ENCODE measurements at regions not wholly inside any gene's neighbourhood (a gene's known extent, or its start where the extent isn't known, plus 50 kb on each side); places are given as distances from the start of the nearest gene placed in this dataset.
"Not testable (repeated sequence)": the region's sequence is repeated elsewhere in the genome, so short reads cannot be mapped to it uniquely, and the experiment has no call there.

DNA sequence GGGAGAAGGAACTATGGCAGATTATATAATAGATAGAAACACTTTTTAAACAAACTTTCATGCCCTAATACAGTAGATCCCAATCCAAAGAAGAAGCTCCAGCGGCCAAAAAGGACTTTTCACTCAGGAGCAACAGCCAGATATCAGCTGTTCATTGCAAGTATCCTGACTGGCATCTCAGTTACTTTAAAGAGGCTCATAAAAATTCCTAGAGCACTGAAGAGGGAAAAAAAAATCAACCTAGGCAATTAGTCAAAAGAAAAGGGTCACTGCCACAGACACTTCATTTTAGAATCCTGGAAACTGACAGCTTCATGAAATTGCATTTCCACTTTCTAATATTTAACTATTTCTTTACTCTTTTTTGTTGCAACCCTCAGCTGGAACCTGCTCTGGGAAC is 170.6 kb upstream of the SOX6 start:
- peaks cover 0 to 5% (median 0%) of the 10 kb centered on the region in 4 donors for H3K9me3 ChIP-seq
- H3K27ac ChIP-seq = no peak overlapping the region
- no peak for DNase-seq (ENCODE audit: low spot score in 2 of 2)
- 88 to 93% methylated on average over 1 of the region's 1 CpG for WGBS, 2 donors
- no peak overlapping the region for H3K4me3 ChIP-seq
- TF ChIP-seq POLR2A (IDR thresholded peaks at IDR 0.05) (no peak), EP300 (IDR thresholded peaks at IDR 0.05) (no peak)
- TF ChIP-seq, protein P1, sequence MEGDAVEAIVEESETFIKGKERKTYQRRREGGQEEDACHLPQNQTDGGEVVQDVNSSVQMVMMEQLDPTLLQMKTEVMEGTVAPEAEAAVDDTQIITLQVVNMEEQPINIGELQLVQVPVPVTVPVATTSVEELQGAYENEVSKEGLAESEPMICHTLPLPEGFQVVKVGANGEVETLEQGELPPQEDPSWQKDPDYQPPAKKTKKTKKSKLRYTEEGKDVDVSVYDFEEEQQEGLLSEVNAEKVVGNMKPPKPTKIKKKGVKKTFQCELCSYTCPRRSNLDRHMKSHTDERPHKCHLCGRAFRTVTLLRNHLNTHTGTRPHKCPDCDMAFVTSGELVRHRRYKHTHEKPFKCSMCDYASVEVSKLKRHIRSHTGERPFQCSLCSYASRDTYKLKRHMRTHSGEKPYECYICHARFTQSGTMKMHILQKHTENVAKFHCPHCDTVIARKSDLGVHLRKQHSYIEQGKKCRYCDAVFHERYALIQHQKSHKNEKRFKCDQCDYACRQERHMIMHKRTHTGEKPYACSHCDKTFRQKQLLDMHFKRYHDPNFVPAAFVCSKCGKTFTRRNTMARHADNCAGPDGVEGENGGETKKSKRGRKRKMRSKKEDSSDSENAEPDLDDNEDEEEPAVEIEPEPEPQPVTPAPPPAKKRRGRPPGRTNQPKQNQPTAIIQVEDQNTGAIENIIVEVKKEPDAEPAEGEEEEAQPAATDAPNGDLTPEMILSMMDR (IDR thresholded peaks at IDR 0.05) = no peak
- no peaks in the 10 kb centered on the region for H3K27me3 ChIP-seq
- H3K36me3 ChIP-seq = no peaks in the 10 kb centered on the region
- peaks cover 0 to 28% (median 0%) of the 10 kb centered on the region in 4 donors for H3K4me1 ChIP-seq

DNA sequence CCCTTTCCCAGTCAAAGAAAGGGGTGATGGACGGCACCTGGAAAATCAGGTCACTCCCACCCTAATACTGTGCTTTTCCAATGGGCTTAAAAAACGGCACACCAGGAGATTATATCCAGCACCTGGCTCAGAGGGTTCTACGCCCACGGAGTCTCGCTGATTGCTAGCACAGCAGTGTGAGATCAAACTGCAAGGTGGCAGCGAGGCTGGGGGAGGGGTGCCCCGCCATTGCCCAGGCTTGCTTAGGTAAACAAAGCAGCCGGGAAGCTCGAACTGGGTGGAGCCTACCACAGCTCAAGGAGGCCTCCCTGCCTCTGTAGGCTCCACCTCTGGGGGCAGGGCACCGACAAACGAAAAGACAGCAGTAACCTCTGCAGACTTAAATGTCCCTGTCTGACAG is 164.4 kb upstream of the SOX6 start:
- not testable (repeated sequence) for H3K36me3 ChIP-seq; H3K4me3 ChIP-seq; DNase-seq (ENCODE audit: low spot score in 2 of 2); H3K4me1 ChIP-seq; H3K27ac ChIP-seq; H3K27me3 ChIP-seq
- 96 to 97% methylated on average over 11 of the region's 11 CpGs for WGBS, 2 donors
- peaks cover 0 to 22% (median 0%) of the 10 kb centered on the region in 4 donors for H3K9me3 ChIP-seq

DNA sequence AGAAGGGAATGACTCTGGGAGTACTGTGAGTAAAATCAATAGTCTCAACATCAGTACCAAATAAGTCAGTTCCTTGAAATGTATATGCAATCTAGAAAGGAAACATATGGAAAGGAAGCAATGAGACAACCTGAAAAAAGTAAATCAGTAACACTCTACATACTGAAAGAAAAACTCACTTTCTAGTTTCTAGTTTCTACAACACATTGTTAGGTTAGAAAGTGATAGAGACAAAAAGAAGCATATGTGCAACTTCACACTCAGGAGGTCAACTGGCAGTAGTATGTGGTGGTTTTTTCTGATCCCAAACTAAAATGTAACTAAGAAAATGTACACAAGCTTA is 156.5 kb upstream of the SOX6 start:
- Histone ChIP-seq H3K9me3 (peaks cover 0 to under 1% (median 0%) of the 10 kb centered on the region in 4 donors), H3K27me3 (no peaks in the 10 kb centered on the region), H3K27ac (no peak overlapping the region), H3K4me3 (no peak overlapping the region), H3K4me1 (peaks cover 0 to 6% (median 0%) of the 10 kb centered on the region in 4 donors), H3K36me3 (no peaks in the 10 kb centered on the region)
- TF ChIP-seq, protein P1 (IDR thresholded peaks at IDR 0.05) = no peak
- no peak for TF ChIP-seq POLR2A (IDR thresholded peaks at IDR 0.05)
- no peak for TF ChIP-seq EP300 (IDR thresholded peaks at IDR 0.05)
- no peak for DNase-seq (ENCODE audit: low spot score in 2 of 2)

DNA sequence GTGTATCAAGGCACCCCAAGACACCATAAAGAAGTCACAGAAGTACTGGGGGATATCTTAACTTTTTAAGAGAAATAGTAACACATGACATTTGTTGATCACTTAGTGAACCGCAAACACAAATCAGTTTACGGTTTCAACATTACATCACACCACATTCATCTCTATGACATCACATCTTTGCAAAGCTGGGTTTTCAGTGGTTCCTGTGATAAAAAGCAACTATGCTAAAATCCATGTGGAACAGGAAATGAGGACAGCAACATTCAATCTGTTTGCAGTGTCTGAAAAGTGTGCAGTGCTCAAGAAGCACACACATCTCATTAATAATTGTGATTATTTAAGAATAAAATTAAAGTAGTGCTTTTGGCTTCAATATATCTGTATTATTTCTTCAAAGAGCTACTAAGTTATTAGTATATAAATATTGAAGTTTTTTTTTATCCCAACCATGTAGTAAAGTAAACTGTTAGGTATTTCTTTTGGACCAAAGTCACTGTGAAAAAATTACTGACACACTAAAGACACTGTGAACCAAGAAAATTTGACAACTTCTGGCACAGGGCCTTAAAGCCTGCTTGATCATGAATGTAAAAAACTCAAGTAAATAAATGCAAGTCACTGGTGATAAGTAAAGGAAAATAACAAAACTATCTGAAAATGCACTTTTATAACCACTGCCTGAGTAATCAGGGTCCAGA is 156.0 kb upstream of the SOX6 start:
- 88 to 100% methylated on average over 2 of the region's 2 CpGs for WGBS, 2 donors
- TF ChIP-seq EP300 (IDR thresholded peaks at IDR 0.05) = no peak
- TF ChIP-seq POLR2A (IDR thresholded peaks at IDR 0.05) = no peak
- TF ChIP-seq, protein P1 (IDR thresholded peaks at IDR 0.05) = no peak
- no peak overlapping the region for H3K4me3 ChIP-seq
- peaks cover 0 to 6% (median 0%) of the 10 kb centered on the region in 4 donors for H3K4me1 ChIP-seq
- H3K36me3 ChIP-seq = no peaks in the 10 kb centered on the region
- peaks cover 0 to 5% (median 2%) of the 10 kb centered on the region in 4 donors for H3K9me3 ChIP-seq
- H3K27me3 ChIP-seq = no peaks in the 10 kb centered on the region
- no peak for DNase-seq (ENCODE audit: low spot score in 2 of 2)
- H3K27ac ChIP-seq = no peak overlapping the region

DNA sequence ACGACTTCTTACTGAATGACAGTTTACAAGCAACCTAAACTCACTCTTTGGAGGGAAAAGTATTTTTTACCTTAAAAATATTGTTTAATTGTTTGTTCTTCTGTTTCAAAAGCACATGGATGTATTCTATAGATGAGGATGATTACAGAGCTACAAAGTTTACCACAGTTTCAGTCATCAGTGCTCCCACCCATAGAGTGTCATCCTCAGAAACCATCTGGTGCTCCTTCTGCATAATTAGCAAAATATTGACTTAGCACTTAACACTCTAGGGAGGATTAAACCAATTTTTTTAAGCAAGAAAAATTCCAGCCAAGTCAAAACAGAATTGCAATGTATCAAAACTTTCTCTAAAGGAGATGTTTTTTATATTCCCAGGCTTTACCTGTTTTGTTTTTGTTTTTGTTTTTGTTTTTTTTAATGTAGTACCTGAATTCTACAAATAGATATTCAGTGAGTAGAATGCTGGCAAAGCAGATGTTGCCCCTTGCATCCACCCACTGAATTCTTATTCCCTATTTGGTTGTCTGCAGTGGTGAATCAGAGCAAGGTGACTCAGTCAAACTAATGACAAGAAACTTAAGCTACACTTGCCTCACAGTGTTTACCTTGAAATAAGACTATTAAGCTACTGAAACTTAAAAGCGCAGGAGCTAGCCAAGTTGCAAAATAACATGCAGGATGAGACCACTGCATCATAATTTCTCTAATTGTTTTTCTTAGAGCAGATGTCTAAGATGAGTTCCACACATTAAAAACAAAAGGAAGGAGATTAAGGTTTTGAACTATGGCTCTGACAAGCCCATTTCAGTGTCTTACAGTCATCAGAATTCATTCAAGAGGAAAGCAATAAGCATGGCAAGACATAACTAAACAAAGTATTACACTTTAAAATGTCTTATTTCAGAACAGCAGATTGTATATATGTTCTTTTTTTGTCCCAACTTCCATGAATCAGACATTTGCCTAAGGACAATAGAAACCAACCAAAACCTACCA is 155.1 kb upstream of the SOX6 start:
- Histone ChIP-seq H3K36me3 (no peaks in the 10 kb centered on the region), H3K27me3 (no peaks in the 10 kb centered on the region), H3K4me1 (peaks cover 0 to 6% (median 0%) of the 10 kb centered on the region in 4 donors), H3K27ac (no peak overlapping the region), H3K9me3 (peaks cover 0 to 9% (median 2%) of the 10 kb centered on the region in 4 donors), H3K4me3 (no peak overlapping the region)
- no peak for DNase-seq (ENCODE audit: low spot score in 2 of 2)
- 82 to 86% methylated on average over 2 of the region's 2 CpGs for WGBS, 2 donors
- TF ChIP-seq POLR2A (IDR thresholded peaks at IDR 0.05) (no peak), EP300 (IDR thresholded peaks at IDR 0.05) (no peak)
- TF ChIP-seq, protein P1 (IDR thresholded peaks at IDR 0.05) = no peak

Measured in tibial nerve (tissue), 4 donors.